ENCODE measurements at regions not wholly inside any gene's neighbourhood (a gene's known extent, or its start where the extent isn't known, plus 50 kb on each side); places are given as distances from the start of the nearest gene placed in this dataset.

GRCh38 chr11:23166376-23166775 lies 306.1 kb upstream of the CCDC179 start:
- no peak for TF ChIP-seq ZFX (IDR thresholded peaks at IDR 0.05; ENCODE audit: borderline replicate concordance)
- TF ChIP-seq, protein P1, sequence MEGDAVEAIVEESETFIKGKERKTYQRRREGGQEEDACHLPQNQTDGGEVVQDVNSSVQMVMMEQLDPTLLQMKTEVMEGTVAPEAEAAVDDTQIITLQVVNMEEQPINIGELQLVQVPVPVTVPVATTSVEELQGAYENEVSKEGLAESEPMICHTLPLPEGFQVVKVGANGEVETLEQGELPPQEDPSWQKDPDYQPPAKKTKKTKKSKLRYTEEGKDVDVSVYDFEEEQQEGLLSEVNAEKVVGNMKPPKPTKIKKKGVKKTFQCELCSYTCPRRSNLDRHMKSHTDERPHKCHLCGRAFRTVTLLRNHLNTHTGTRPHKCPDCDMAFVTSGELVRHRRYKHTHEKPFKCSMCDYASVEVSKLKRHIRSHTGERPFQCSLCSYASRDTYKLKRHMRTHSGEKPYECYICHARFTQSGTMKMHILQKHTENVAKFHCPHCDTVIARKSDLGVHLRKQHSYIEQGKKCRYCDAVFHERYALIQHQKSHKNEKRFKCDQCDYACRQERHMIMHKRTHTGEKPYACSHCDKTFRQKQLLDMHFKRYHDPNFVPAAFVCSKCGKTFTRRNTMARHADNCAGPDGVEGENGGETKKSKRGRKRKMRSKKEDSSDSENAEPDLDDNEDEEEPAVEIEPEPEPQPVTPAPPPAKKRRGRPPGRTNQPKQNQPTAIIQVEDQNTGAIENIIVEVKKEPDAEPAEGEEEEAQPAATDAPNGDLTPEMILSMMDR (IDR thresholded peaks at IDR 0.05) = no peak
- H3K27ac ChIP-seq = no peak overlapping the region

GRCh38 chr11:23179609-23180008 lies 319.3 kb upstream of the CCDC179 start:
- no peak for TF ChIP-seq ZFX (IDR thresholded peaks at IDR 0.05; ENCODE audit: borderline replicate concordance)
- TF ChIP-seq, protein P1 (IDR thresholded peaks at IDR 0.05) = no peak
- no peak overlapping the region for H3K27ac ChIP-seq

DNA sequence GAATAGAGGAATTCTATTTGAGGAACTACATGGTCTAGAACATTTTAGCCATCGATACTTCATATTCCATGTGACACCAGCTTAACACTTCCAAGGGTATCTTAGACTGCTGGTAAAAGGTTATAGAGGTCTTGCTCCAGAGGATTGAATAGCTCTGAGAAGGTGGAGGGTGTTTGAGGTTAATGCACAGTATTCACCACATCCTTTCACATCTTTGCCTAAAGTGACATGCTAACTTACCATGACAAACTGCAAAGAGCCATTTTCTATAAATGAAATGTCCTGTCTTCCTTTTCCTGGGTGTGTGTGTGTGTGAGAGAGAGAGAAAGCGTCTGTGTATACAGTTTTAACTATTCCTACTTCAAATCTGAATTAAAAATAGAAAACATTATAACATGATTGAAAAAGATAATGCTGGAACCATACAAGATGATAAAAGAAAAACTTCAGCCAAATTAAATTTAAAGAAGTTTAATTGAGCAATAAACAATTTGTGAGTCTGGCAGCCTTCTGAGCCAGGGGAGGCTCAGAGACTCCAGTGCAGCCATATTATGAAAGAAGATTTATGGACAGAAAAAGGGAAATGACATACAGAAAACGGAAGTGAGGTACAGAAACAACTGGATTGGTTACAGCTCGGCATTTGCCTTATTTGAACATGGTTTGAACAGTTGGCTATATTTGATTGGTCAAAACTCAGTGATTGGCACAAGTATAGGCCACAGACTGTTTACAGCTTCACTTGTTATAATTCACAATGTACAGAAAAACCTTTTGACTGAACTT lies 320.9 kb upstream of the CCDC179 start:
- TF ChIP-seq ZFX (IDR thresholded peaks at IDR 0.05; ENCODE audit: borderline replicate concordance) = no peak
- TF ChIP-seq, protein P1 (IDR thresholded peaks at IDR 0.05) = no peak
- no peak overlapping the region for H3K27ac ChIP-seq

GRCh38 chr11:23192256-23192655 lies 332.0 kb upstream of the CCDC179 start:
- H3K27ac ChIP-seq = no peak overlapping the region
- TF ChIP-seq, protein P1 (IDR thresholded peaks at IDR 0.05) = no peak
- TF ChIP-seq ZFX (IDR thresholded peaks at IDR 0.05; ENCODE audit: borderline replicate concordance) = no peak

DNA sequence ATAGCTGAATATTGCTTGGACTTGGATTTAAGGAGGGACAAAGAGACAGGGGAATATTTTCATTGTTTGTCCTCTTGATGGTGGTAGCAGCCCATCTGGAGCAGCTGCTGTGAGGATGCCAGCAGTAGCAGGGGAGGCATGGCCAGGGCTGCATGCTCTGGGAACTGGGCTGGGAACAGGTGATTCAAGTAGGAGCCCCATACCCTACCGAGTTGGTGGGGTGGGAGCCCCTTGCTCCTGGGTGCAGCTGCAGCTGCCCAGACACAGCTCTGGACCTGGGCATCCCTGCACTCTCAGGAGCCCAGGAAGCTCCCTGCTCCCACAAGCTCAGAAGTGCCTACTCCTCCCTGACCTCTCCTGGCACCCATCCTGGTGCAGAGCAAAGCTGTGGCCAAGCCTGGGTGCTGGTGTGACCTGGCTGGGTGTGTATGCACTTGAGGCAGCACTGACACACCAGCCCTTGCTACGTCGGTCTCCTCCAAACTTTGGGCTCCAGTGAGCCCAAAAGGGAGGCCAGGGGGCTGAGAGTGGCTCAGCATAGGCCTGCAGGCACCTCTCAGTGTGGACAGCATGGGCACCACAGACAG lies 341.8 kb upstream of the CCDC179 start:
- no peak overlapping the region for H3K27ac ChIP-seq
- no peak for TF ChIP-seq ZFX (IDR thresholded peaks at IDR 0.05; ENCODE audit: borderline replicate concordance)
- TF ChIP-seq, protein P1 (IDR thresholded peaks at IDR 0.05) = no peak

DNA sequence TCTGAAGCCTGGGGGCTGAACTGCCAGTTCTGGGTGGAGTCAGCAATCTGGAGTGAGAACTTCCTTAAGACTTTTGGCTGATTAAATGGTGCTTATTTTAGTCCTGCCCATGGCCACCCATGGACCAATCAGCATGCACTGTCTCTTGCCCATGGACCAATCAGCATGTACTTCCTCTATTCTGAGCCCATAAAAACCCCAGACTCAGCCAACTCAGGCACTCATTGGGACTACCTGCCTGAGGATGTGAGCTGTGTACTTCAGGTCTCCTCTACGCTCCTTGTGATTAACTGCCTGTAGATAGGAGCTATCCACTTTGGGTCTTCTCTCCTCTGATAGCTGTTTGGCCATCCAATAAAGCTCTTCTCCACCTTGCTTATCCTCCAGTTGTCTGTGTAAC lies 342.3 kb upstream of the CCDC179 start:
- TF ChIP-seq, protein P1 (IDR thresholded peaks at IDR 0.05) = no peak
- TF ChIP-seq ZFX (IDR thresholded peaks at IDR 0.05; ENCODE audit: borderline replicate concordance) = no peak
- no peak overlapping the region for H3K27ac ChIP-seq
